ENCODE measurements at regions not wholly inside any gene's neighbourhood (a gene's known extent, or its start where the extent isn't known, plus 50 kb on each side); places are given as distances from the start of the nearest gene placed in this dataset.

GRCh38 chr12:66879409-66879808 lies 200.5 kb upstream of the GRIP1 start:
- TF ChIP-seq YY1 (IDR thresholded peaks at IDR 0.05; ENCODE audit: insufficient read depth, insufficient read length), result no peak
- no peak for TF ChIP-seq SUZ12 (IDR thresholded peaks at IDR 0.05; ENCODE audit: extremely low read depth, insufficient read depth, insufficient read length)

Data from NT2/D1 (cell line).